Kidney epithelial cell (primary cell): ENCODE measurements at regions not wholly inside any gene's neighbourhood (a gene's known extent, or its start where the extent isn't known, plus 50 kb on each side); places are given as distances from the start of the nearest gene placed in this dataset.

Source experiments
- DNase-seq: peaks from one replicate; pipeline ENCODE4 v3.0.0-alpha.2; 2010; ENCODE audit warnings: low read depth
- H3K27me3 ChIP-seq: 2 replicates; pipeline ENCODE4 v1.6.0; 2011; ENCODE audit warnings: low read length; ENCODE audit not compliant: control insufficient read depth, insufficient read depth
- H3K36me3 ChIP-seq: 2 replicates; pipeline ENCODE4 v1.5.1; 2011; ENCODE audit warnings: low read length; ENCODE audit not compliant: control insufficient read depth, insufficient read depth
- H3K4me3 ChIP-seq: 2 replicates; pipeline ENCODE4 v1.5.1; 2011; ENCODE audit warnings: low read depth, mild to moderate bottlenecking, control low read depth, low read length
- TF ChIP-seq, protein P1 (sequence below): IDR thresholded peaks from 2 replicates; pipeline ENCODE4 v1.5.1; 2011; ENCODE audit warnings: mild to moderate bottlenecking, moderate library complexity, low read length, control low read depth, inconsistent platforms; ENCODE audit not compliant: insufficient read depth, poor library complexity, severe bottlenecking

DNA sequence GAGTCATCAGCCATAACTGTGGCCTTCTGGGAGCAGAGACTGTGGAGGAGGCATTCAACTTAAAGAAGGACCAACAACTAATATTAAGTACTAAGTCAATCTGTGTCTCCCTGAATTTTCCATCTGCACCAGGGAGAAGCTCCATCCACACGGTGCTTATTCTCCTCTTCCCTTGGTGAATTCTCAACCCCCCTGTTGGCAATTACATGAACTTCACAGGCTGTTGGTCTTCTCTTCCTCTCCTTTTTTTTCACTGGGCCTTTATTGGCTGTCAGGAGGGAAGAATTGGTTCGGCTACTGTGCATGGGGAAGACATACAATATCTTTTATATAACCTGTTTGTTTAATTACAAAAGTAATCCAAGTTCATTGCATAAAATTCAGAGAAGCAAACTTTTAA lies 152.8 kb upstream of the IRX6 start:
- Histone ChIP-seq H3K4me3 (no peak overlapping the region), H3K36me3 (no peaks in the 10 kb centered on the region), H3K27me3 (no peaks in the 10 kb centered on the region)
- DNase-seq = no peak
- TF ChIP-seq, protein P1, sequence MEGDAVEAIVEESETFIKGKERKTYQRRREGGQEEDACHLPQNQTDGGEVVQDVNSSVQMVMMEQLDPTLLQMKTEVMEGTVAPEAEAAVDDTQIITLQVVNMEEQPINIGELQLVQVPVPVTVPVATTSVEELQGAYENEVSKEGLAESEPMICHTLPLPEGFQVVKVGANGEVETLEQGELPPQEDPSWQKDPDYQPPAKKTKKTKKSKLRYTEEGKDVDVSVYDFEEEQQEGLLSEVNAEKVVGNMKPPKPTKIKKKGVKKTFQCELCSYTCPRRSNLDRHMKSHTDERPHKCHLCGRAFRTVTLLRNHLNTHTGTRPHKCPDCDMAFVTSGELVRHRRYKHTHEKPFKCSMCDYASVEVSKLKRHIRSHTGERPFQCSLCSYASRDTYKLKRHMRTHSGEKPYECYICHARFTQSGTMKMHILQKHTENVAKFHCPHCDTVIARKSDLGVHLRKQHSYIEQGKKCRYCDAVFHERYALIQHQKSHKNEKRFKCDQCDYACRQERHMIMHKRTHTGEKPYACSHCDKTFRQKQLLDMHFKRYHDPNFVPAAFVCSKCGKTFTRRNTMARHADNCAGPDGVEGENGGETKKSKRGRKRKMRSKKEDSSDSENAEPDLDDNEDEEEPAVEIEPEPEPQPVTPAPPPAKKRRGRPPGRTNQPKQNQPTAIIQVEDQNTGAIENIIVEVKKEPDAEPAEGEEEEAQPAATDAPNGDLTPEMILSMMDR = no peak

- Histone ChIP-seq H3K36me3 (no peaks in the 10 kb centered on the region), H3K27me3 (no peaks in the 10 kb centered on the region), H3K4me3 (no peak overlapping the region)
- no peak for DNase-seq
- TF ChIP-seq, protein P1 = no peak
These were observed 148.6 kb upstream of the IRX6 start for GRCh38 chr16:55175389-55175788.

GRCh38 chr16:55176901-55177300 lies 147.1 kb upstream of the IRX6 start:
- H3K27me3 ChIP-seq = no peaks in the 10 kb centered on the region
- TF ChIP-seq, protein P1 = no peak
- no peaks in the 10 kb centered on the region for H3K36me3 ChIP-seq
- H3K4me3 ChIP-seq = no peak overlapping the region
- DNase-seq = no peak

DNA sequence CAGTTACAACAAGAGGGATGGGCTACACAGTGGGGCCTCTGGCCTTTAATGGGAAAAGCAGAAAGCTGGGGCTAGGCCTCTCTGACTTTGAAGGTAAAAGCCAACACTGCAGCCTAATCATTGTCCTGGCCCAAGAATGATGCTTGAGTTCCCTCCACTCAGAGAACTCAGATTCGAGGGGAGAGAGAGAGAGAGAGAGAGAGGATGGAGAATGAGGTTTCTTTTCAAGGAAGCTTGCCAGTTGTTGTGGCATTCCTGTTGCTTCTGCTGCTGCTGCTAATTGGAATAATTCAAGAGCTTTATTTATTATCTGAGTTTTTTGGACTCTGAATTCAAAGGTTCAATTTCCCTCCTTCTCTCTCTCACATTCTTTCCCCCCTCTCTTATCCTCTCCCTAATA lies 144.6 kb upstream of the IRX6 start:
- no peaks in the 10 kb centered on the region for H3K36me3 ChIP-seq
- TF ChIP-seq, protein P1 = no peak
- H3K27me3 ChIP-seq = no peaks in the 10 kb centered on the region
- H3K4me3 ChIP-seq = no peak overlapping the region
- no peak for DNase-seq

DNA sequence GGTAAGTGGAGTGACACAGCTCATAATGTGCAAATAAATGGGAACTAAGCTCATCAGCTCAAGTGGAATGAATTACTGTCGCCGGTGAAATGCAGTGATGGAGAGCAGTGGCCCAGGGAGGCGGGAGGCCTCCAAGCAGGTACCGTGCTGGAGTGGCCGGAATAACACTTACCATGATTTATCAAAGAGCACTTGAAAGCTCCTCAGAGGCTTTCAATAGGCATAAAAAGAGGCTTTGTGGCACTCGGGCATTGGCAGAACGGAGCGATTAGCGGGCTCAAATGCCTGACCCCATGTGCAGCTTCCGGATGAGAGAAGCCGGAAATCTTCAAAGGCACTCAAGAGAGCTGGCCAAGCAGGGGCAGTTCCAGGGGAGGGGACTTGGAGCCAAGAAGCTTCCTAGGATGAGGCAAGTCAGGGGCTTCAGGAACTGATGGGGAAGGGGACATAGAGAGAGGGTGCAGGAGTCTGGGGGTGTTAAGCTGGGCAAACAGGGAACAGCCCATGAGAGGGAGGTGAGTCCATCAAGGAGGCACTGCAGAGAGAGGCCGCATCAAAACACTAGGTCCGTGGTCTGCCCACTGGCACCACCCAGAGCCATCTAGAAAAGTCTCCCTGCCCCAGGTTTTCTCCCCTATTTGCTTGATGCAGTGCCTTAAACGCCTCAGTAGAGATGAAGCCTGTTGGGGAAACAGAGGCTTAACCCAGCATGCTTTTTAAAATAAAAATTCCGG lies 144.0 kb upstream of the IRX6 start:
- DNase-seq = no peak
- no peaks in the 10 kb centered on the region for H3K27me3 ChIP-seq
- no peaks in the 10 kb centered on the region for H3K36me3 ChIP-seq
- TF ChIP-seq, protein P1 = no peak
- H3K4me3 ChIP-seq = no peak overlapping the region

GRCh38 chr16:55184052-55184451 lies 140.0 kb upstream of the IRX6 start:
- no peak for DNase-seq
- TF ChIP-seq, protein P1 = no peak
- Histone ChIP-seq H3K4me3 (no peak overlapping the region), H3K36me3 (no peaks in the 10 kb centered on the region), H3K27me3 (peaks cover under 1% of the 10 kb centered on the region)
